K562 (cell line): ENCODE measurements at regions not wholly inside any gene's neighbourhood (a gene's known extent, or its start where the extent isn't known, plus 50 kb on each side); places are given as distances from the start of the nearest gene placed in this dataset.

Source experiments
- ATAC-seq: fragments of 200-7000 bp; cut with Tn5 transposase; 3 replicates; pipeline ENCODE4 v1.9.1; 2020; ENCODE audit warnings: moderate library complexity
- BruUV-seq: library from RNA; stranded (reverse); fragments of 400-500 nt; replicated peaks from 2 replicates; lab custom pipeline; 2021; lab: Mats Ljungman, UMichigan
- CTCF ChIA-PET: fragments of 300-600 bp; formaldehyde crosslinking; extraction: SDS; loops from one replicate; lab custom pipeline; 2021; ENCODE audit warnings: low intra/inter-chr PET ratio; lab: Yijun Ruan, JAX
- POLR2A ChIA-PET: fragments of 300-600, 350-650 bp; sonication (Branson Sonifier 250); formaldehyde crosslinking; extraction: SDS; loops from one replicate; lab custom pipeline; 2021; ENCODE audit warnings: antibody characterized with exemption, inconsistent platforms; lab: Yijun Ruan, JAX
- DNase-seq, 4 experiments: peaks; one replicate each; pipeline versions ENCODE4 v3.0.0 to v3.0.0-alpha.2; 2011 to 2018; ENCODE audit warnings: low spot score in 3 of 4, mixed read lengths in 3 of 4; ENCODE audit errors: extremely low read depth in 1 of 4
- FAIRE-seq: peaks from 2 replicates; lab custom pipeline; 2011; peaks lifted over from hg19 to GRCh38; lab: Jason Lieb, UNC
- H2AFZ ChIP-seq: 2 replicates; pipeline ENCODE4 v1.6.0; 2011; ENCODE audit warnings: low read depth, low read length, control low read depth, inconsistent platforms
- H3K27ac ChIP-seq: fragments of 200-600 bp; 3 replicates; pipeline ENCODE4 v1.8.0; 2011; ENCODE audit warnings: low read depth, mild to moderate bottlenecking, control low read depth, inconsistent platforms, low read length, moderate library complexity, mixed read lengths; ENCODE audit errors: extremely low read depth
- H3K27me3 ChIP-seq, 2 experiments: fragments of 300-600 bp in 1 of 2; 2 replicates in 1 of 2; 3 replicates in 1 of 2; pipeline versions ENCODE4 v1.6.0 to v1.8.0; 2011; ENCODE audit warnings: inconsistent platforms in 2 of 2, low read length in 2 of 2, mild to moderate bottlenecking in 1 of 2, mixed read lengths in 1 of 2, moderate library complexity in 1 of 2; ENCODE audit not compliant: control insufficient read depth in 2 of 2, insufficient read depth in 2 of 2
- H3K36me3 ChIP-seq: fragments of 300-600 bp; 3 replicates; pipeline ENCODE4 v1.8.0; 2011; ENCODE audit warnings: mild to moderate bottlenecking, low read length, inconsistent platforms; ENCODE audit not compliant: control insufficient read depth, insufficient read depth
- H3K4me1 ChIP-seq, 2 experiments: fragments of 200-600 bp in 1 of 2; replicated peaks in 1 of 2; 2 replicates in 1 of 2; 3 replicates in 1 of 2; pipeline versions ENCODE4 v1.5.1 to v1.8.0; 2011; ENCODE audit warnings: inconsistent platforms in 2 of 2, low read length in 2 of 2, mild to moderate bottlenecking in 1 of 2, mixed read lengths in 1 of 2, moderate library complexity in 1 of 2; ENCODE audit not compliant: control insufficient read depth in 2 of 2, insufficient read depth in 2 of 2
- H3K4me2 ChIP-seq: 2 replicates; pipeline ENCODE4 v1.6.1; 2011; ENCODE audit warnings: low read length, control low read depth, inconsistent platforms, mixed read lengths; ENCODE audit not compliant: insufficient read depth
- H3K4me3 ChIP-seq: fragments of 200-600 bp; sonication (generic), shearing (Covaris generic); 2 replicates; pipeline ENCODE4 v1.5.1; 2016; ENCODE audit warnings: control low read depth, inconsistent platforms
- H3K79me2 ChIP-seq: fragments of 200-600 bp; 3 replicates; pipeline ENCODE4 v1.8.0; 2011; ENCODE audit warnings: low read length, inconsistent platforms; ENCODE audit not compliant: control insufficient read depth, insufficient read depth
- H3K9ac ChIP-seq, 2 experiments: 2 replicates each; pipeline versions ENCODE4 v1.6.0 to v1.6.1; 2011; ENCODE audit warnings: low read depth in 2 of 2, low read length in 2 of 2, control low read depth in 1 of 2, inconsistent platforms in 1 of 2, mild to moderate bottlenecking in 1 of 2, mixed read lengths in 1 of 2; ENCODE audit not compliant: insufficient read depth in 1 of 2
- H3K9me1 ChIP-seq: one replicate; pipeline ENCODE4 v1.6.0; 2011; ENCODE audit warnings: inconsistent platforms, mild to moderate bottlenecking, low read length, moderate library complexity; ENCODE audit not compliant: control insufficient read depth, insufficient read depth
- H3K9me3 ChIP-seq: replicated peaks from 2 replicates; pipeline ENCODE4 v1.5.1; 2011; ENCODE audit warnings: low read depth, low read length, inconsistent platforms; ENCODE audit not compliant: control insufficient read depth, insufficient read depth
- H4K20me1 ChIP-seq: replicated peaks from 2 replicates; pipeline ENCODE4 v1.6.1; 2011; ENCODE audit warnings: low read length, inconsistent platforms, mixed read lengths; ENCODE audit not compliant: control insufficient read depth, insufficient read depth
- ARNT ChIP-seq, 2 experiments: fragments of 450-650 bp; IDR thresholded peaks; 2 replicates each; pipeline ENCODE4 v1.6.1; 2016; ENCODE audit warnings: mild to moderate bottlenecking in 1 of 2
- BRCA1 ChIP-seq, 2 experiments: fragments of 450-650 bp in 1 of 2; sonication (generic) in 1 of 2; formaldehyde crosslinking in 1 of 2; IDR thresholded peaks; 2 replicates each; pipeline versions ENCODE4 v1.5.0 to v1.6.1; 2017 to 2020; ENCODE audit warnings: mild to moderate bottlenecking in 1 of 2, missing genetic modification reagents in 1 of 2
- NBN ChIP-seq: fragments of 450-650 bp; IDR thresholded peaks from 2 replicates; pipeline ENCODE4 v1.6.1; 2016; ENCODE audit warnings: low read depth, mild to moderate bottlenecking
- PCBP1 ChIP-seq: fragments of 200-400 bp; formaldehyde crosslinking; IDR thresholded peaks from 2 replicates; pipeline ENCODE4 v1.6.1; 2018; ENCODE audit warnings: mild to moderate bottlenecking, low read depth, low read length; ENCODE audit not compliant: poor library complexity, severe bottlenecking
- RHOXF2B ChIP-seq: fragments of 250-450 bp; sonication (Bioruptor Pico); conservative IDR thresholded peaks from 2 replicates; pipeline ENCODE4 v1.5.1; 2021
- ZBED1 ChIP-seq: IDR thresholded peaks from 2 replicates; pipeline ENCODE4 v1.6.1; 2014
- ZNF224 ChIP-seq: sonication (generic); formaldehyde crosslinking; IDR thresholded peaks from 2 replicates; pipeline ENCODE4 v1.8.0; 2022; ENCODE audit warnings: mild to moderate bottlenecking, missing genetic modification reagents
- ZNF354B ChIP-seq: fragments of 250-450 bp; sonication (Bioruptor Pico); IDR thresholded peaks from 2 replicates; pipeline ENCODE4 v1.4.0; 2020
- ZSCAN32 ChIP-seq: fragments of 450-650 bp; formaldehyde crosslinking; IDR thresholded peaks from 2 replicates; pipeline ENCODE4 v1.4.0; 2020; ENCODE audit warnings: mild to moderate bottlenecking, moderate library complexity
- whole genome bisulfite sequencing: fragments of 100-300 bp; shearing (Covaris generic); methylation state at CpG from one replicate; pipeline ENCODE4 v1.1.6; 2016; ENCODE audit warnings: low coverage, mixed read lengths; ENCODE audit not compliant: insufficient coverage; ENCODE audit errors: missing lambda C conversion rate; 5-methylcytosine and 5-hydroxymethylcytosine counted together
- in situ Hi-C: fragments of 300-500 bp; cut with MboI; formaldehyde crosslinking; loops from 4 replicates; pipeline ENCODE4 v1.15.0; 2018; ENCODE audit warnings: inconsistent platforms, mixed read lengths
- intact Hi-C: fragments of 100-400 bp; cut with micrococcal nuclease; formaldehyde crosslinking; loops from 2 replicates; pipeline ENCODE4 v1.14.2; 2022
- TF ChIP-seq, protein P1 (sequence below): fragments of 250-450 bp; sonication (Bioruptor Pico); IDR thresholded peaks from 2 replicates; pipeline ENCODE4 v1.8.0; 2022; ENCODE audit warnings: moderate library complexity, mild to moderate bottlenecking, inconsistent platforms
- TF ChIP-seq, protein P2 (sequence below): sonication (generic); formaldehyde crosslinking; IDR thresholded peaks from 2 replicates; pipeline ENCODE4 v1.8.0; 2022; ENCODE audit warnings: mild to moderate bottlenecking, low read depth, missing genetic modification reagents

DNA sequence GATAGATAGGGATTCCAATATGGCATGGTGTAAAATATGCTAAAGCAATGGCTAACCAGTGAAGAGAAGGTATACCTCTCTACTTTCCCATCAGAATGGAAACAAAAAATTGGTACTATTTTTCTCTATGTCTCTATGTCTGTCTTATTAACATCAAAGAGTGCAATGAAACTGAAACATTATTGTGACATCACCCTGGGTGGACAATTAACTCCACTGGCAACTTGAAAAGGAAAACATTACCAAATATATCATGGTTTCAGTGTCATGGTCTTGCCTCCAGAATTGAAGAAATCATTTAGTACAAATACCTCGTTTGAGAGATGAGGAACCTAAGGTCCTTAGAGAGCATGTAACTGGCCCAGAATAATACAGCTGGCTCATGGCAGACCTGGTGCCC is 1132.5 kb upstream of the MAP3K7 start (continued):
- TF ChIP-seq, protein P1, sequence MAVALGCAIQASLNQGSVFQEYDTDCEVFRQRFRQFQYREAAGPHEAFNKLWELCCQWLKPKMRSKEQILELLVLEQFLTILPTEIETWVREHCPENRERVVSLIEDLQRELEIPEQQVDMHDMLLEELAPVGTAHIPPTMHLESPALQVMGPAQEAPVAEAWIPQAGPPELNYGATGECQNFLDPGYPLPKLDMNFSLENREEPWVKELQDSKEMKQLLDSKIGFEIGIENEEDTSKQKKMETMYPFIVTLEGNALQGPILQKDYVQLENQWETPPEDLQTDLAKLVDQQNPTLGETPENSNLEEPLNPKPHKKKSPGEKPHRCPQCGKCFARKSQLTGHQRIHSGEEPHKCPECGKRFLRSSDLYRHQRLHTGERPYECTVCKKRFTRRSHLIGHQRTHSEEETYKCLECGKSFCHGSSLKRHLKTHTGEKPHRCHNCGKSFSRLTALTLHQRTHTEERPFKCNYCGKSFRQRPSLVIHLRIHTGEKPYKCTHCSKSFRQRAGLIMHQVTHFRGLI (CRISPR knock-in tag) = no peak
- TF ChIP-seq RHOXF2B (no peak), ZBED1 (no peak), BRCA1 (IDR thresholded peaks at IDR 0.05) (no peak), BRCA1 (CRISPR knock-in tag; IDR thresholded peaks at IDR 0.05) (no peak), ARNT (IDR thresholded peaks at IDR 0.05) (no peak), NBN (no peak), ZSCAN32 (CRISPR knock-in tag) (no peak)

DNA sequence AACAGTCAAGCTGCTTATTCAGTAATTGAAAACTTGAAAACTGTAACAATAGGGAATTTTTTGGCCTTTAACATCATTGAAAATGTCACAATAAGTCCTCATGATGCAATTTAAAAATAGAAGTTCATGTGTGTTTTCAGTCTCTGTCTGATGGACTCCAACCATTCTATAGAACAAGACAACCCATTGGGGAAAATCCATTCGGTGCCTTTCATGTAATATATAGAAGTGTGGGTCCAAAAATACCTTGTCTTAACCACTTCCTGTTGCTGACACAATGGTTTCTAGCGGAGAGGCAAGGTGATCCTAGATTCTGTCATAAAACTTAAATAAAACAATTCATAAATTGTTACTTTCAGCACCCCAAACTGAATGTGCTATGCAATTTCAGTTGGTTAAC is 1131.3 kb upstream of the MAP3K7 start:
- H4K20me1 ChIP-seq = no peaks in the 10 kb centered on the region
- no peak overlapping the region for H3K9ac ChIP-seq
- POLR2A ChIA-PET = no interaction called here
- CTCF ChIA-PET = no interaction called here
- ATAC-seq = no peak
- no peaks in the 10 kb centered on the region for H3K27me3 ChIP-seq
- H3K27ac ChIP-seq = no peak overlapping the region
- no peak for DNase-seq
- no peaks in the 10 kb centered on the region for H3K4me1 ChIP-seq
- BruUV-seq = no TSS peak
- H3K79me2 ChIP-seq = no peaks in the 10 kb centered on the region
- TF ChIP-seq ZNF354B (CRISPR knock-in tag) (no peak), PCBP1 (no peak), ZNF224 (CRISPR knock-in tag) (no peak)
- TF ChIP-seq, protein P2, sequence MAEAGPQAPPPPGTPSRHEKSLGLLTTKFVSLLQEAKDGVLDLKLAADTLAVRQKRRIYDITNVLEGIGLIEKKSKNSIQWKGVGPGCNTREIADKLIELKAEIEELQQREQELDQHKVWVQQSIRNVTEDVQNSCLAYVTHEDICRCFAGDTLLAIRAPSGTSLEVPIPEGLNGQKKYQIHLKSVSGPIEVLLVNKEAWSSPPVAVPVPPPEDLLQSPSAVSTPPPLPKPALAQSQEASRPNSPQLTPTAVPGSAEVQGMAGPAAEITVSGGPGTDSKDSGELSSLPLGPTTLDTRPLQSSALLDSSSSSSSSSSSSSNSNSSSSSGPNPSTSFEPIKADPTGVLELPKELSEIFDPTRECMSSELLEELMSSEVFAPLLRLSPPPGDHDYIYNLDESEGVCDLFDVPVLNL (CRISPR knock-in tag) = no peak
- TF ChIP-seq, all 486 proteins: peak for 0
- Histone ChIP-seq H3K4me2 (no peak overlapping the region), H3K9me1 (no peaks in the 10 kb centered on the region), H3K9me3 (peaks cover 2% of the 10 kb centered on the region; the same call in 1 of the 2 replicates), H2AFZ (no peak overlapping the region), H3K36me3 (no peaks in the 10 kb centered on the region), H3K4me3 (no peak overlapping the region)
- 0% methylated on average over 2 of the region's 2 CpGs for WGBS
- intact Hi-C loops = no loop called here
- FAIRE-seq = no peak
- in situ Hi-C loops = no loop called here
